ENCODE measurements at regions not wholly inside any gene's neighbourhood (a gene's known extent, or its start where the extent isn't known, plus 50 kb on each side); places are given as distances from the start of the nearest gene placed in this dataset.

GRCh38 chr6:96724641-96725040 lies 112.6 kb downstream of the GPR63 start:
- Histone ChIP-seq H3K9me3 (no peaks in the 10 kb centered on the region), H3K27ac (no peak overlapping the region), H3K36me3 (no peaks in the 10 kb centered on the region), H3K4me1 (peaks cover 0 to 12% (median 10%) of the 10 kb centered on the region in 3 donors), H3K4me3 (no peak overlapping the region), H3K27me3 (no peaks in the 10 kb centered on the region)
- intact Hi-C loops (cut with DNase I) = no loop called here
- ATAC-seq = no peak
- no peak for TF ChIP-seq CTCF (IDR thresholded peaks at IDR 0.05)
- DNase-seq = no peak
- FAIRE-seq = no peak
- WGBS, 2 donors = 80% methylated on average over 4 of the region's 4 CpGs

DNA sequence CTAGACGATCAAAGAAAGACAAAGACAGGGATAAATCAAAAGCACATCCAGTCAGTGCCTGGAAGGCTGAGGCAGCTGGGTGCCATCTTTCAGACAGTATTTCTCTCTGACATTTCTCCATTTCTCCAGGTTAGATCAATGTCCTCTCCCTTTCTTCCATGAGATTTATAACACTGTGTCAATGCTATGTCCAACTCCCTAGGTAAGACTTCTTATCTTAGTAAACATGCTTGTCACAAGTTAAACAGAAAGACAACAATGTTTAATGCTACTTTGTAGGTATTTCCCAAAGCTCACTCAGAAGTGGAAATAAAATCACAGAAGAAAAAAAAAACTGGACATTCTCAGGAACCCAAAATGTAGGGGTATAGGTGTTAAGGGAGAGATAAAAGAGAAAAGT lies 113.9 kb downstream of the GPR63 start:
- no peak for FAIRE-seq
- intact Hi-C loops (cut with DNase I) = no loop called here

DNA sequence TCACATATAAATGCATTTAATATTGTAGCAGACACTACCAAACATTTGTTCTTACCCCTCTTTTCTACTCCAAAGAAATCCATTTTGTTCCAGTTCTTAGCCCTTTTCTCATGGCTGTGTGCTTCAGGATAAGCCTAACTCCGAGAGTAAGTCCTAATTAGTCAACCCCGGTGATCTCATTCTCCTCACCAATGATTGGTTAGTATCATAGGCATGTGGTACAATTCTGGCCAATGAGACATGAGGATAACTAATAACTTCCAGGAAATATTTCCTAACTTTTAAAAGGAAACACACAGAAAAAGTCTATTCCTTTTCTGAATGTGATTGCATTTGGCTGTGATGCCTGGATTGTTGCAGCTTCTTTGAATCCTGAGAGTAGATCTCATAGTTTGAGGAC lies 116.0 kb downstream of the GPR63 start:
- Histone ChIP-seq H3K9me3 (no peaks in the 10 kb centered on the region), H3K4me3 (no peak overlapping the region), H3K36me3 (no peaks in the 10 kb centered on the region), H3K27ac (no peak overlapping the region), H3K4me1 (peaks cover 0 to 12% (median 10%) of the 10 kb centered on the region in 3 donors), H3K27me3 (no peaks in the 10 kb centered on the region)
- no peak for TF ChIP-seq CTCF (IDR thresholded peaks at IDR 0.05)
- FAIRE-seq (no peak), DNase-seq (no peak), ATAC-seq (no peak)
- intact Hi-C loops (cut with DNase I) = no loop called here
- 89 to 96% methylated on average over 2 of the region's 2 CpGs for WGBS, 2 donors

More for the DNA sequence above, 113.9 kb downstream of the GPR63 start:
- Histone ChIP-seq H3K4me1 (peaks cover 0 to 12% (median 10%) of the 10 kb centered on the region in 3 donors), H3K4me3 (no peak overlapping the region), H3K36me3 (no peaks in the 10 kb centered on the region), H3K27me3 (no peaks in the 10 kb centered on the region), H3K27ac (no peak overlapping the region), H3K9me3 (no peaks in the 10 kb centered on the region)
- DNase-seq (no peak), ATAC-seq (peak; percentile 44 to 79 (median 56))
- 69 to 74% methylated on average over 1 of the region's 1 CpG for WGBS, 2 donors
- TF ChIP-seq CTCF (IDR thresholded peaks at IDR 0.05) = no peak

GRCh38 chr6:96716221-96716620 lies 121.1 kb downstream of the GPR63 start:
- Histone ChIP-seq H3K4me3 (no peak overlapping the region), H3K9me3 (no peaks in the 10 kb centered on the region), H3K36me3 (no peaks in the 10 kb centered on the region), H3K4me1 (no peaks in the 10 kb centered on the region), H3K27me3 (no peaks in the 10 kb centered on the region), H3K27ac (no peak overlapping the region)
- intact Hi-C loops (cut with DNase I) = no loop called here
- no peak for ATAC-seq
- 57 to 59% methylated on average over 4 of the region's 4 CpGs for WGBS, 2 donors
- TF ChIP-seq CTCF (IDR thresholded peaks at IDR 0.05) = no peak
- FAIRE-seq = no peak
- DNase-seq = no peak

DNA sequence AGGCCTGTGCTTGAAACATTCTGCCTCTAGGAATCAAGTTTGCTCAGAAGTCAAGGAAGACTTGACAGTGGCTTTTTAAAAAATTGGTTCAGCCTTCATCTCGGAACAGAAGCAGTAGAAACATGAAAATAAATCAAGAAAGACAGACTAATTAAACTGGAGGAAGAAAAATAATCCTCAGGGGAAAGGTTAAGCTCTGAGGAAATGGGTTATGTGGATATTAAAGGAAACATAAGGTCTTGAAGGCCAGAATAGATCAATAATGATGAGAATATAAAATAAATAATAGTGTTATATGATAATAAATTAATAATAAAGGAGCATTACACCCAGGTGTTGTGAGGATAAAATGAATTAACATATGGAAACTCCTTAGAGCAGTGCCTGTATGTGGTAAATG lies 121.7 kb downstream of the GPR63 start:
- H3K27ac ChIP-seq = no peak overlapping the region
- no peaks in the 10 kb centered on the region for H3K9me3 ChIP-seq
- H3K4me3 ChIP-seq = no peak overlapping the region
- TF ChIP-seq CTCF (IDR thresholded peaks at IDR 0.05) = no peak
- ATAC-seq (no peak), FAIRE-seq (no peak), DNase-seq (no peak)
- no peaks in the 10 kb centered on the region for H3K4me1 ChIP-seq
- H3K36me3 ChIP-seq = no peaks in the 10 kb centered on the region
- no peaks in the 10 kb centered on the region for H3K27me3 ChIP-seq
- intact Hi-C loops (cut with DNase I) = no loop called here
- 75 to 77% methylated on average over 1 of the region's 1 CpG for WGBS, 2 donors

Measured in pancreas (tissue), 10 donors.